Body of pancreas (tissue), 4 donors: ENCODE measurements at regions not wholly inside any gene's neighbourhood (a gene's known extent, or its start where the extent isn't known, plus 50 kb on each side); places are given as distances from the start of the nearest gene placed in this dataset.

ENCODE experiments used
- ATAC-seq: fragments of 150-250 bp; one replicate; pipeline ENCODE4 v1.9.1; 2016
- DNase-seq, 4 donors: peaks; one replicate each; pipeline ENCODE4 v3.0.0-alpha.2; 2019
- H3K27ac ChIP-seq, 4 donors: fragments of 200-600 bp; sonication (generic); 1 replicate in 3 of 4; 2 replicates in 1 of 4; pipeline versions ENCODE4 v1.5.1 to v1.6.1; 2016 to 2019; ENCODE audit warnings: mild to moderate bottlenecking in 1 of 4, mixed read lengths in 1 of 4, moderate library complexity in 1 of 4
- H3K27me3 ChIP-seq, 2 donors: fragments of 200-600 bp; sonication (generic); one replicate each; pipeline ENCODE4 v1.6.0; 2016; ENCODE audit warnings: mild to moderate bottlenecking in 1 of 2
- H3K36me3 ChIP-seq, 2 donors: fragments of 200-600 bp; sonication (generic); replicated peaks in 1 of 2; 2 replicates each; pipeline ENCODE4 v1.5.1; 2016; ENCODE audit warnings: low read depth in 2 of 2; ENCODE audit not compliant: insufficient read depth in 1 of 2
- H3K4me1 ChIP-seq: fragments of 200-600 bp; sonication (generic); one replicate; pipeline ENCODE4 v1.6.0; 2016
- H3K4me3 ChIP-seq, 2 donors: fragments of 200-600 bp; sonication (generic); 1 replicate in 1 of 2; 2 replicates in 1 of 2; pipeline ENCODE4 v1.5.1; 2016 to 2019
- H3K9me3 ChIP-seq, 3 donors: fragments of 200-600 bp; sonication (generic); 1 replicate in 2 of 3; 2 replicates in 1 of 3; pipeline ENCODE4 v1.5.1; 2016
- CTCF ChIP-seq, 7 experiments: fragments of 450-650 bp in 4 of 7; fragments of 200-600 bp in 3 of 7; sonication (generic) in 3 of 7; IDR thresholded peaks; one replicate each; pipeline ENCODE4 v1.5.1; 2016 to 2019; ENCODE audit warnings: antibody characterized with exemption in 7 of 7
- POLR2A ChIP-seq, 3 donors: fragments of 450-650 bp; IDR thresholded peaks; one replicate each; pipeline ENCODE4 v1.6.1; 2016; ENCODE audit warnings: antibody characterized with exemption in 3 of 3, mild to moderate bottlenecking in 2 of 3
- WGBS, 2 donors: methylation state at CpG; one replicate each; pipeline ENCODE4 v1.1.5; 2017; 5-methylcytosine and 5-hydroxymethylcytosine counted together
- intact Hi-C: fragments of 100-400 bp; cut with DNase I; formaldehyde crosslinking; loops from one replicate; pipeline ENCODE4 v1.15.1; 2023

DNA sequence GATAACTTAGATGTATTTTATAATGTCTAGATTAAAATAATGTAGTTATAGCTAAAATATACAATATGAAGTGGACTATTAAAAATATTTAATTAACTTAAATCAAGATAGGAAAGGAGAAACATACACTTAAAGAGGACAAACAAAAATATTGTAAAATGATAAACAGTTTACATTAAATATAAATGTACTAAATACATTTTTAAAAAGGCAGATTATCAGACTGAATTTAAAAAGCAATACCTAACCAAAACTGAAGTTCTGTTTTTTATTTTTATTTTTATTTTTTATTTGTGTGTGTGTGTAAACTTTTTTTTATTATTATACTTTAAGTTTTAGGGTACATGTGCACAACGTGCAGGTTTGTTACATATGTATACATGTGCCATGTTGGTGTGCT, 811.6 kb upstream of the INTU start:
- H3K27ac ChIP-seq = no peak overlapping the region
- no peaks in the 10 kb centered on the region for H3K4me1 ChIP-seq
- TF ChIP-seq POLR2A (IDR thresholded peaks at IDR 0.05) (no peak), CTCF (IDR thresholded peaks at IDR 0.05) (no peak)
- H3K27me3 ChIP-seq = no peaks in the 10 kb centered on the region
- DNase-seq (no peak), ATAC-seq (no peak)
- no peak overlapping the region for H3K4me3 ChIP-seq
- H3K9me3 ChIP-seq = no peaks in the 10 kb centered on the region
- no peaks in the 10 kb centered on the region for H3K36me3 ChIP-seq
- 56 to 80% methylated on average over 1 of the region's 1 CpG for WGBS, 2 donors
- intact Hi-C loops = no loop called here

- H3K36me3 ChIP-seq = no peaks in the 10 kb centered on the region
- DNase-seq (no peak), ATAC-seq (no peak)
- H3K4me1 ChIP-seq = no peaks in the 10 kb centered on the region
- no peak for TF ChIP-seq POLR2A (IDR thresholded peaks at IDR 0.05)
- no peak for TF ChIP-seq CTCF (IDR thresholded peaks at IDR 0.05)
- peaks cover 0 to 2% (median 0%) of the 10 kb centered on the region in 3 donors for H3K9me3 ChIP-seq
- H3K27ac ChIP-seq = no peak overlapping the region
- H3K27me3 ChIP-seq = no peaks in the 10 kb centered on the region
- 56 to 82% methylated on average over 3 of the region's 3 CpGs for WGBS, 2 donors
- H3K4me3 ChIP-seq = no peak overlapping the region
- intact Hi-C loops = no loop called here
Observed at GRCh38 chr4:126825083-126825482, 807.7 kb upstream of the INTU start.

DNA sequence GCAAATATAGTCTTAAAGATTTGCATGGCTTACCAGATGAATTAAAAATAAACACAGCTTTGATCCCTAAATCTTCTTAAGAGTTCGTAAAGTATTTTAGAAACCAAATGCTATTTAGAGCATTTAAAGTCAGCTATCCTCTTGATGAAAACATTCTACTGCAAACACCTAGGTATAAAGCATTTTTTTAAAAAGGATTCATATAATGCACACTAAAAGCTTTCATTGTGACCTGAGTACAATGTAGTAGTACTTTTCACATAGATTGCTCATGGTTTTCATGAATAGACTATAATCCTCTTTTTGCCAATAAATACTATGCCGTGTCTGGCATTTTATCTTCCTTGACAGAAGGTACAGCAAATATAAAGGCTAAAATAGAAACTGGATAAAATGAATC, 805.1 kb upstream of the INTU start:
- intact Hi-C loops = no loop called here
- ATAC-seq (no peak), DNase-seq (no peak)
- peaks cover 0 to 9% (median 0%) of the 10 kb centered on the region in 3 donors for H3K9me3 ChIP-seq
- H3K27me3 ChIP-seq = no peaks in the 10 kb centered on the region
- no peaks in the 10 kb centered on the region for H3K36me3 ChIP-seq
- no peak overlapping the region for H3K4me3 ChIP-seq
- no peak for TF ChIP-seq POLR2A (IDR thresholded peaks at IDR 0.05)
- TF ChIP-seq CTCF (IDR thresholded peaks at IDR 0.05) = no peak
- 57 to 63% methylated on average over 2 of the region's 2 CpGs for WGBS, 2 donors
- H3K27ac ChIP-seq = no peak overlapping the region
- no peaks in the 10 kb centered on the region for H3K4me1 ChIP-seq

GRCh38 chr4:126834854-126835253, 797.9 kb upstream of the INTU start:
- intact Hi-C loops = no loop called here
- H3K4me1 ChIP-seq = no peaks in the 10 kb centered on the region
- DNase-seq (no peak), ATAC-seq (no peak)
- no peaks in the 10 kb centered on the region for H3K36me3 ChIP-seq
- TF ChIP-seq POLR2A (IDR thresholded peaks at IDR 0.05) (no peak), CTCF (IDR thresholded peaks at IDR 0.05) (no peak)
- no peak overlapping the region for H3K27ac ChIP-seq
- H3K4me3 ChIP-seq = no peak overlapping the region
- peaks cover 0 to 9% (median 0%) of the 10 kb centered on the region in 3 donors for H3K9me3 ChIP-seq
- no peaks in the 10 kb centered on the region for H3K27me3 ChIP-seq

- H3K4me1 ChIP-seq = no peaks in the 10 kb centered on the region
- no peak overlapping the region for H3K4me3 ChIP-seq
- peaks cover 0 to 4% (median 0%) of the 10 kb centered on the region in 3 donors for H3K9me3 ChIP-seq
- TF ChIP-seq POLR2A (IDR thresholded peaks at IDR 0.05) (no peak), CTCF (IDR thresholded peaks at IDR 0.05) (no peak)
- H3K27ac ChIP-seq = no peak overlapping the region
- H3K27me3 ChIP-seq = no peaks in the 10 kb centered on the region
- H3K36me3 ChIP-seq = no peaks in the 10 kb centered on the region
- no peak for DNase-seq
- intact Hi-C loops = no loop called here
- 54 to 55% methylated on average over 3 of the region's 3 CpGs for WGBS, 2 donors
- ATAC-seq = no peak
Observed at GRCh38 chr4:126838941-126839679, 793.6 kb upstream of the INTU start.
